AG08395 (cell line): ENCODE measurements at regions not wholly inside any gene's neighbourhood (a gene's known extent, or its start where the extent isn't known, plus 50 kb on each side); places are given as distances from the start of the nearest gene placed in this dataset.
"Not testable (repeated sequence)": the region's sequence is repeated elsewhere in the genome, so short reads cannot be mapped to it uniquely, and the experiment has no call there.

Source experiments
- DNase-seq: peaks from one replicate; pipeline ENCODE4 v3.0.0; 2012; ENCODE audit warnings: mixed read lengths, low spot score

GRCh38 chr3:104257486-104257885 is 1109.2 kb upstream of the ALCAM start:
- no peak for DNase-seq

- DNase-seq = no peak
Observed at GRCh38 chr3:104263477-104263876, 1103.2 kb upstream of the ALCAM start.

GRCh38 chr3:104266219-104266618 is 1100.5 kb upstream of the ALCAM start:
- DNase-seq = not testable (repeated sequence)

GRCh38 chr3:104269771-104270170 is 1096.9 kb upstream of the ALCAM start:
- no peak for DNase-seq

GRCh38 chr3:104273046-104273649 is 1093.6 kb upstream of the ALCAM start:
- DNase-seq = peak; percentile 28

- no peak for DNase-seq
Observed at GRCh38 chr3:104275199-104275598, 1091.5 kb upstream of the ALCAM start.

- peak; percentile 25 for DNase-seq
Observed at GRCh38 chr3:104279617-104280016, 1087.1 kb upstream of the ALCAM start.

- no peak for DNase-seq
Observed at GRCh38 chr3:104281713-104282112, 1085.0 kb upstream of the ALCAM start.

GRCh38 chr3:104286645-104287044 is 1080.1 kb upstream of the ALCAM start:
- DNase-seq = no peak

- DNase-seq = no peak
Observed at GRCh38 chr3:104291437-104291851, 1075.3 kb upstream of the ALCAM start.

GRCh38 chr3:104291878-104292277 is 1074.8 kb upstream of the ALCAM start:
- no peak for DNase-seq

GRCh38 chr3:104297617-104298016 is 1069.1 kb upstream of the ALCAM start:
- DNase-seq = no peak

- no peak for DNase-seq
Observed at GRCh38 chr3:104298662-104299061, 1068.0 kb upstream of the ALCAM start.

GRCh38 chr3:104316118-104316517 is 1050.6 kb upstream of the ALCAM start:
- no peak for DNase-seq

- no peak for DNase-seq
Observed at GRCh38 chr3:104323226-104323625, 1043.5 kb upstream of the ALCAM start.

GRCh38 chr3:104347291-104347690 is 1019.4 kb upstream of the ALCAM start:
- DNase-seq = no peak

GRCh38 chr3:104349836-104350235 is 1016.9 kb upstream of the ALCAM start:
- no peak for DNase-seq

- no peak for DNase-seq
Observed at GRCh38 chr3:104353951-104354350, 1012.8 kb upstream of the ALCAM start.

GRCh38 chr3:104359546-104359945 is 1007.2 kb upstream of the ALCAM start:
- peak; percentile 74 for DNase-seq

- DNase-seq = no peak
Observed at GRCh38 chr3:104360038-104360437, 1006.7 kb upstream of the ALCAM start.

- DNase-seq = not testable (repeated sequence)
Observed at GRCh38 chr3:104361748-104362147, 1005.0 kb upstream of the ALCAM start.

GRCh38 chr3:104362319-104362718 is 1004.4 kb upstream of the ALCAM start:
- no peak for DNase-seq

- no peak for DNase-seq
Observed at GRCh38 chr3:104367000-104367399, 999.7 kb upstream of the ALCAM start.

- DNase-seq = no peak
Observed at GRCh38 chr3:104368760-104369159, 997.9 kb upstream of the ALCAM start.

- no peak for DNase-seq
Observed at GRCh38 chr3:104385421-104385820, 981.3 kb upstream of the ALCAM start.
